IPS DF 6.9 (cell line): ENCODE measurements at regions not wholly inside any gene's neighbourhood (a gene's known extent, or its start where the extent isn't known, plus 50 kb on each side); places are given as distances from the start of the nearest gene placed in this dataset.

Source experiments
- DNase-seq: peaks from one replicate; pipeline ENCODE4 v3.0.0-alpha.2; 2013; ENCODE audit warnings: low read depth, low spot score
- H3K27ac ChIP-seq: one replicate; pipeline ENCODE4 v1.5.1; 2013; ENCODE audit warnings: low read length, control low read depth
- H3K27me3 ChIP-seq: 2 replicates; pipeline ENCODE4 v1.6.1; 2013; ENCODE audit warnings: mild to moderate bottlenecking, low read length; ENCODE audit not compliant: control insufficient read depth, insufficient read depth
- H3K36me3 ChIP-seq: 2 replicates; pipeline ENCODE4 v1.6.1; 2013; ENCODE audit warnings: low read length; ENCODE audit not compliant: control insufficient read depth, insufficient read depth
- H3K4me1 ChIP-seq: 2 replicates; pipeline ENCODE4 v1.6.1; 2013; ENCODE audit warnings: low read length; ENCODE audit not compliant: control insufficient read depth, insufficient read depth
- H3K4me3 ChIP-seq: 2 replicates; pipeline ENCODE4 v1.5.1; 2013; ENCODE audit warnings: mild to moderate bottlenecking, low read length
- H3K9me3 ChIP-seq: 2 replicates; pipeline ENCODE4 v1.6.1; 2013; ENCODE audit warnings: low read length, inconsistent platforms; ENCODE audit not compliant: control insufficient read depth, insufficient read depth
- WGBS: extraction: QIAGEN DNeasy Blood & Tissue Kit; methylation state at CpG from one replicate; pipeline ENCODE4 v1.1.7; 2013; ENCODE audit warnings: mixed read lengths, missing lambda C conversion rate; ENCODE audit not compliant: insufficient read length, insufficient coverage; 5-methylcytosine and 5-hydroxymethylcytosine counted together

- no peaks in the 10 kb centered on the region for H3K36me3 ChIP-seq
- no CpG with 5 or more reads among the region's 2 CpGs for WGBS
Measured at GRCh38 chr5:144913661-144914060, 743.0 kb downstream of the KCTD16 start.

GRCh38 chr5:144896473-144896872 is 725.8 kb downstream of the KCTD16 start:
- Histone ChIP-seq H3K36me3 (no peaks in the 10 kb centered on the region), H3K27ac (no peak overlapping the region), H3K4me1 (no peaks in the 10 kb centered on the region), H3K4me3 (no peak overlapping the region), H3K9me3 (no peaks in the 10 kb centered on the region), H3K27me3 (no peaks in the 10 kb centered on the region)
- WGBS = 100% methylated on average over 1 of the region's 2 CpGs
- no peak for DNase-seq

More at GRCh38 chr5:144913661-144914060, 743.0 kb downstream of the KCTD16 start:
- Histone ChIP-seq H3K9me3 (no peaks in the 10 kb centered on the region), H3K27ac (no peak overlapping the region), H3K4me1 (no peaks in the 10 kb centered on the region), H3K4me3 (no peak overlapping the region), H3K27me3 (no peaks in the 10 kb centered on the region)
- no peak for DNase-seq

GRCh38 chr5:144886668-144887067 is 716.0 kb downstream of the KCTD16 start:
- Histone ChIP-seq H3K4me3 (no peak overlapping the region), H3K9me3 (no peaks in the 10 kb centered on the region), H3K4me1 (no peaks in the 10 kb centered on the region), H3K36me3 (no peaks in the 10 kb centered on the region), H3K27me3 (no peaks in the 10 kb centered on the region), H3K27ac (no peak overlapping the region)
- WGBS = no CpG with 5 or more reads among the region's 1 CpG
- DNase-seq = no peak

GRCh38 chr5:144882739-144883283 is 712.1 kb downstream of the KCTD16 start:
- DNase-seq = no peak
- no peaks in the 10 kb centered on the region for H3K4me1 ChIP-seq
- no peaks in the 10 kb centered on the region for H3K9me3 ChIP-seq
- no peaks in the 10 kb centered on the region for H3K36me3 ChIP-seq
- no CpG with 5 or more reads among the region's 3 CpGs for WGBS
- H3K4me3 ChIP-seq = no peak overlapping the region
- H3K27ac ChIP-seq = no peak overlapping the region
- no peaks in the 10 kb centered on the region for H3K27me3 ChIP-seq

- Histone ChIP-seq H3K4me1 (no peaks in the 10 kb centered on the region), H3K27me3 (no peaks in the 10 kb centered on the region), H3K4me3 (no peak overlapping the region), H3K9me3 (no peaks in the 10 kb centered on the region), H3K36me3 (no peaks in the 10 kb centered on the region), H3K27ac (no peak overlapping the region)
- DNase-seq = no peak
- no CpG with 5 or more reads among the region's 2 CpGs for WGBS
Measured at GRCh38 chr5:144880513-144880912, 709.8 kb downstream of the KCTD16 start.

- H3K4me3 ChIP-seq = no peak overlapping the region
Measured at GRCh38 chr5:144876990-144877389, 706.3 kb downstream of the KCTD16 start.

GRCh38 chr5:144873076-144873475 is 702.4 kb downstream of the KCTD16 start:
- Histone ChIP-seq H3K27ac (no peak overlapping the region), H3K4me1 (peaks cover 1% of the 10 kb centered on the region; the same call in 1 of the 2 replicates), H3K9me3 (no peaks in the 10 kb centered on the region), H3K4me3 (no peak overlapping the region), H3K36me3 (no peaks in the 10 kb centered on the region), H3K27me3 (no peaks in the 10 kb centered on the region)
- no peak for DNase-seq
- no CpG with 5 or more reads among the region's 2 CpGs for WGBS

More at GRCh38 chr5:144876990-144877389, 706.3 kb downstream of the KCTD16 start:
- Histone ChIP-seq H3K27ac (no peak overlapping the region), H3K27me3 (no peaks in the 10 kb centered on the region), H3K9me3 (no peaks in the 10 kb centered on the region), H3K4me1 (no peaks in the 10 kb centered on the region), H3K36me3 (no peaks in the 10 kb centered on the region)
- no peak for DNase-seq

- DNase-seq = no peak
- Histone ChIP-seq H3K36me3 (no peaks in the 10 kb centered on the region), H3K4me1 (no peaks in the 10 kb centered on the region), H3K9me3 (no peaks in the 10 kb centered on the region), H3K27me3 (no peaks in the 10 kb centered on the region), H3K4me3 (no peak overlapping the region), H3K27ac (no peak overlapping the region)
Measured at GRCh38 chr5:144864118-144864517, 693.4 kb downstream of the KCTD16 start.

- Histone ChIP-seq H3K36me3 (no peaks in the 10 kb centered on the region), H3K27me3 (no peaks in the 10 kb centered on the region), H3K27ac (no peak overlapping the region), H3K4me3 (no peak overlapping the region), H3K9me3 (no peaks in the 10 kb centered on the region), H3K4me1 (no peaks in the 10 kb centered on the region)
- DNase-seq = no peak
- WGBS = no CpG with 5 or more reads among the region's 1 CpG
Measured at GRCh38 chr5:144857454-144857853, 686.8 kb downstream of the KCTD16 start.

GRCh38 chr5:144844086-144844485 is 673.4 kb downstream of the KCTD16 start:
- no peaks in the 10 kb centered on the region for H3K27me3 ChIP-seq
- H3K4me1 ChIP-seq = no peaks in the 10 kb centered on the region
- H3K36me3 ChIP-seq = no peaks in the 10 kb centered on the region
- WGBS = no CpG with 5 or more reads among the region's 2 CpGs
- no peak overlapping the region for H3K27ac ChIP-seq
- no peak for DNase-seq
- no peak overlapping the region for H3K4me3 ChIP-seq
- H3K9me3 ChIP-seq = no peaks in the 10 kb centered on the region

- Histone ChIP-seq H3K4me1 (no peaks in the 10 kb centered on the region), H3K27me3 (no peaks in the 10 kb centered on the region), H3K36me3 (no peaks in the 10 kb centered on the region), H3K27ac (no peak overlapping the region), H3K4me3 (no peak overlapping the region), H3K9me3 (no peaks in the 10 kb centered on the region)
- no peak for DNase-seq
Measured at GRCh38 chr5:144832416-144832815, 661.7 kb downstream of the KCTD16 start.
